ENCODE measurements at regions not wholly inside any gene's neighbourhood (a gene's known extent, or its start where the extent isn't known, plus 50 kb on each side); places are given as distances from the start of the nearest gene placed in this dataset.
A peak's percentile ranks its signal among the peaks of the same experiment; 100 is the strongest.

DNA sequence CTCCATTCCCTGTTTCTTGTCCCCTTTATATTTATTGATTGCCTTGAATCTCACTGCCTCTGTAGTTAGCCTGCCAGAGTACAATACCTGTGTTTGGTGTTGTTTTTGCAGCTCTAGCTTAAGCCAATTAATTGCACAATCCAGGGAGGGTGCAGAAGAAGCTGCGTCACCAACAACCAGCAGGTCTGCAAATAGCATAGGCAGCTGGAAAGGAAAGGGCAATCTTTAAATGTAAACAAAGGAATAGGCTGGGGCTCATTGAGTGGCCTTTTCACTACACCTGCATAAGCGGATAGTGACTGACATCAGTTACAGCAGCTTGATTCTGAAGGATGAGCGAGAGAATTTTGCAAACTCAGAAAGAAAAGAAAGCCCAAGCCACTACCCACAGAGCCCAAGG, 106.8 kb upstream of the RAI2 start:
- Mint-ChIP-seq H3K27me3 (ENCODE audit: low read depth) (peaks cover 3% of the 10 kb centered on the region; the same call in 1 of the 2 replicates), H3K36me3 (ENCODE audit: insufficient read depth in 1 of 3, low read depth in 3 of 3) (peaks cover 0 to 4% (median 2%) of the 10 kb centered on the region in 3 experiments; a peak in 4 of 7 replicates), H3K4me3 (no peak overlapping the region), H3K9me3 (peaks cover 59 to 70% of the 10 kb centered on the region in 2 experiments), H3K27ac (peak overlapping the region in 1 of 3 experiments; percentile 94; a peak in 3 of 7 replicates), H3K4me1 (peaks cover 12 to 22% of the 10 kb centered on the region in 2 experiments)
- H3K79me2 ChIP-seq (ENCODE audit: insufficient read depth, low read length), result no peaks in the 10 kb centered on the region
- H3K4me2 ChIP-seq (ENCODE audit: insufficient read depth, insufficient read length, low read length), result no peak overlapping the region
- WGBS (ENCODE audit: extremely low coverage, insufficient read length, low lambda C conversion rate), result no CpG with 5 or more reads among the region's 3 CpGs
- no peaks in the 10 kb centered on the region for H3K79me1 ChIP-seq (ENCODE audit: insufficient read depth, low read depth, low read length, poor library complexity, severe bottlenecking)
- H2AK5ac ChIP-seq (ENCODE audit: insufficient read length, low read length), result no peak overlapping the region
- no peak overlapping the region for H2AFZ ChIP-seq (ENCODE audit: low read length)
- no peak overlapping the region for H3T11ph ChIP-seq (ENCODE audit: low read length)
- no peak overlapping the region for H4K5ac ChIP-seq (ENCODE audit: insufficient read length, low read depth, low read length)
- no peak overlapping the region for H3K27ac ChIP-seq (ENCODE audit: insufficient read length, low read depth, low read length)
- H3K23ac ChIP-seq (ENCODE audit: insufficient read length, low read depth, low read length), result no peak overlapping the region
- H2BK15ac ChIP-seq (ENCODE audit: low read depth, low read length), result no peak overlapping the region
- H2BK20ac ChIP-seq (ENCODE audit: low read depth, low read length, poor library complexity, severe bottlenecking), result no peak overlapping the region
- no peaks in the 10 kb centered on the region for H3K4me1 ChIP-seq (ENCODE audit: insufficient read depth, low read length)
- H3K27me3 ChIP-seq (ENCODE audit: insufficient read depth, low read length), result no peaks in the 10 kb centered on the region
- no peaks in the 10 kb centered on the region for H3K23me2 ChIP-seq (ENCODE audit: insufficient read length, low read depth, low read length, poor library complexity, severe bottlenecking)
- TF ChIP-seq, protein P1, sequence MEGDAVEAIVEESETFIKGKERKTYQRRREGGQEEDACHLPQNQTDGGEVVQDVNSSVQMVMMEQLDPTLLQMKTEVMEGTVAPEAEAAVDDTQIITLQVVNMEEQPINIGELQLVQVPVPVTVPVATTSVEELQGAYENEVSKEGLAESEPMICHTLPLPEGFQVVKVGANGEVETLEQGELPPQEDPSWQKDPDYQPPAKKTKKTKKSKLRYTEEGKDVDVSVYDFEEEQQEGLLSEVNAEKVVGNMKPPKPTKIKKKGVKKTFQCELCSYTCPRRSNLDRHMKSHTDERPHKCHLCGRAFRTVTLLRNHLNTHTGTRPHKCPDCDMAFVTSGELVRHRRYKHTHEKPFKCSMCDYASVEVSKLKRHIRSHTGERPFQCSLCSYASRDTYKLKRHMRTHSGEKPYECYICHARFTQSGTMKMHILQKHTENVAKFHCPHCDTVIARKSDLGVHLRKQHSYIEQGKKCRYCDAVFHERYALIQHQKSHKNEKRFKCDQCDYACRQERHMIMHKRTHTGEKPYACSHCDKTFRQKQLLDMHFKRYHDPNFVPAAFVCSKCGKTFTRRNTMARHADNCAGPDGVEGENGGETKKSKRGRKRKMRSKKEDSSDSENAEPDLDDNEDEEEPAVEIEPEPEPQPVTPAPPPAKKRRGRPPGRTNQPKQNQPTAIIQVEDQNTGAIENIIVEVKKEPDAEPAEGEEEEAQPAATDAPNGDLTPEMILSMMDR (conservative IDR thresholded peaks at IDR 0.05), result no peak
- no peak overlapping the region for H3K56ac ChIP-seq (ENCODE audit: insufficient read length, low read depth, low read length)
- H3K9ac ChIP-seq (ENCODE audit: extremely low read depth, insufficient read length, low read length), result no peak overlapping the region
- no peak overlapping the region for H4K8ac ChIP-seq (replicated peaks; ENCODE audit: insufficient read length, low read depth, low read length)
- no peak overlapping the region for H3K14ac ChIP-seq (ENCODE audit: insufficient read depth, low read length)
- no peaks in the 10 kb centered on the region for H4K20me1 ChIP-seq (ENCODE audit: control insufficient read depth, insufficient read depth, insufficient read length)
- H3K18ac ChIP-seq (ENCODE audit: insufficient read length, low read depth, low read length), result no peak overlapping the region
- no peak overlapping the region for H2BK120ac ChIP-seq (ENCODE audit: low read depth, low read length, poor library complexity, severe bottlenecking)
- H3K9me3 ChIP-seq (ENCODE audit: control insufficient read depth, low read depth, low read length), result peaks cover 72% of the 10 kb centered on the region
- H2BK12ac ChIP-seq (ENCODE audit: insufficient read length, low read depth, low read length), result no peak overlapping the region
- H3K4ac ChIP-seq (ENCODE audit: low read depth, low read length), result no peak overlapping the region
- H4K91ac ChIP-seq (ENCODE audit: insufficient read length, low read depth, low read length), result no peak overlapping the region
- H2BK5ac ChIP-seq (ENCODE audit: insufficient read length, low read length), result no peak overlapping the region
- no peak for DNase-seq
